HG03135 (cell line): ENCODE measurements at regions not wholly inside any gene's neighbourhood (a gene's known extent, or its start where the extent isn't known, plus 50 kb on each side); places are given as distances from the start of the nearest gene placed in this dataset.
"Not testable (repeated sequence)": the region's sequence is repeated elsewhere in the genome, so short reads cannot be mapped to it uniquely, and the experiment has no call there.

Source experiments
- ATAC-seq: cut with Tn5 transposase; IDR thresholded peaks from one replicate; pipeline ENCODE4 v1.9.1; 2021; ENCODE audit warnings: mild to moderate bottlenecking, moderate library complexity; ENCODE audit not compliant: unreplicated experiment

GRCh38 chr11:134949121-134950090 lies 537.4 kb upstream of the B3GAT1 start:
- ATAC-seq, result no peak

- no peak for ATAC-seq
Observed at GRCh38 chr11:134947556-134947955, 535.5 kb upstream of the B3GAT1 start.

- no peak for ATAC-seq
Observed at GRCh38 chr11:134945993-134946392, 534.0 kb upstream of the B3GAT1 start.

DNA sequence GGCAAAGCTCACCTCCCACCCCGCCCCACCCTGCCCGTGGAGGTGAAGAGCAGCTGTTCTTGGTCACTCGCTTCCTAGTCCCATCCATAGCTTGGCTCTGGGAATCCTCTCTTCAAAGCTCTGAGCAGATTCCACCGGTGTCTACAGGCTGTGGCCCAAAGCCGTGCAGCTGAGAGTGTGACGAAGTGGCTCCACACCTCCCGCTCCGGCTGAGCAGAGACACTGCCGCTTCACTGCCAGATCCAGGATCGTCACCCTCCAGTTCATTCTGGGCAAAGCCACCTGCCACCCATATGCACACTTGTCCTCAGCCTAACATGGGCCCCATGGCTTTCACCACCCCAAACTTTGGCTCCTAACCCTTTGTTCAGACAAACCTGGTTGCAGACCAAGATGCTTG lies 532.9 kb upstream of the B3GAT1 start:
- ATAC-seq, result no peak

GRCh38 chr11:134944131-134944530 lies 532.1 kb upstream of the B3GAT1 start:
- ATAC-seq, result no peak

- ATAC-seq, result no peak
Observed at GRCh38 chr11:134943544-134943943, 531.5 kb upstream of the B3GAT1 start.

GRCh38 chr11:134942681-134943080 lies 530.6 kb upstream of the B3GAT1 start:
- ATAC-seq, result no peak

GRCh38 chr11:134941936-134942600 lies 530.0 kb upstream of the B3GAT1 start:
- ATAC-seq, result not testable (repeated sequence)

GRCh38 chr11:134941326-134941725 lies 529.3 kb upstream of the B3GAT1 start:
- no peak for ATAC-seq

DNA sequence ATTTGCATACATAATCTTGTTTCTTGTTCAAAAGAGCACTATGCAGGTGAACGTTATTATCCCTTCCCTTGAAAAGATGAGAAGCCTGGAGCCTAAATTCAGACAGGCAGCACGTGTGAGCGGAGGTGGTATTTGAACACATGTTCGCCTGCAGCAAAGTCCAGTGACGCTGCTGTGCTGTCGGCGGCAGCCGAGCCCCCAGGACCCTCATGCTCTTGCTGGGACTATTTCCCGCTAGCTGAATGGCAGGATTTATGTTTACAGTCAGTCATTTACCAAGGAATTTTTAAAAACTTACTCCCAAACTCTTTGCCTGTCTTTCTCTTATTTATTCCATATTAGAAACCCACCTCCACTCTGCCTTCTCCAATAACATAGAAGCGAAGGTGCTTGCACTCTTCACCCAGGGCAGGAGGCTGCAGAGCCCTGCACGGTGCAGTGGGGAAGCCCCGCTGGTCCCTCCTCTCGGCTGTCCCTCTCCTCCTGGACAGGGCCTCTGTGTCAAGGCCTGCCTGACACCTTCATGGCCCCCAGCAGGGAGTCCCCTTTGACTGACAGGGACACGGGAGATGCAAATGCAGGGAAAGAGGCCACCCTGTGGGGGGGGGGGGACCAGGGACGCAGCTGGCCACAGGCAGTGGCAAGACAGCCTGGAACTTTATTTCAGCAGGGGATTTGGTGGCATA lies 528.5 kb upstream of the B3GAT1 start:
- no peak for ATAC-seq

GRCh38 chr11:134939905-134940304 lies 527.9 kb upstream of the B3GAT1 start:
- ATAC-seq, result no peak

DNA sequence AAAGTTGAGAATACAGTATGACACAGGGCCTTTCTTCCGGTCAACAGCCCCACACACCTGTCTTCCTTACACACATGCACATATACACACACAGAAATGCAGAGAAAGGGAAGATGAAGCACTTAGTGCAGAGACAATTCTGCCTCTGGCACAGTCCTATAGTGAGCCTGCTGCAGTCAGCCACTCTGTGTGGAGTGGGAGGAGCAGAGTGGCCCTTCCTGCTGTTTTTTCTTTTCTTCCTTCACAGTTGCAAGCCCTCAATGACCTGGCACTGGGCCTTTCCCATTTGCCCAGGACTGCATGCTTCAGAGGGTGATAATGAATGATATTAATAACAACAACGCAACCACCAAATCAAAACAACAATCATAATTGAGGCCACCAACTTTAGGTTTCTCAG lies 527.0 kb upstream of the B3GAT1 start:
- ATAC-seq, result no peak

- no peak for ATAC-seq
Observed at GRCh38 chr11:134938212-134938611, 526.2 kb upstream of the B3GAT1 start.

DNA sequence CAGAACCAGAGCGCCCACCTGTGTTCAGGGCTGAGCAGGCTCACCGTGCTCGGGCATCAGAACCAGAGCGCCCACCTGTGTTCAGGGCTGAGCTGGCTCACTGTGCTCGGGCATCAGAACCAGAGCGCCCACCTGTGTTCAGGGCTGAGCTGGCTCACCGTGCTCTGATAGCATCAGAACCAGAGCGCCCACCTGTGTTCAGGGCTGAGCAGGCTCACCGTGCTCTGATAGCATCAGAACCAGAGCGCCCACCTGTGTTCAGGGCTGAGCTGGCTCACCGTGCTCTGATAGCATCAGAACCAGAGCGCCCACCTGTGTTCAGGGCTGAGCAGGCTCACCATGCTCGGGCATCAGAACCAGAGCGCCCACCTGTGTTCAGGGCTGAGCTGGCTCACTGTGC lies 525.2 kb upstream of the B3GAT1 start:
- ATAC-seq, result not testable (repeated sequence)

- ATAC-seq, result no peak
Observed at GRCh38 chr11:134932761-134933160, 520.7 kb upstream of the B3GAT1 start.

DNA sequence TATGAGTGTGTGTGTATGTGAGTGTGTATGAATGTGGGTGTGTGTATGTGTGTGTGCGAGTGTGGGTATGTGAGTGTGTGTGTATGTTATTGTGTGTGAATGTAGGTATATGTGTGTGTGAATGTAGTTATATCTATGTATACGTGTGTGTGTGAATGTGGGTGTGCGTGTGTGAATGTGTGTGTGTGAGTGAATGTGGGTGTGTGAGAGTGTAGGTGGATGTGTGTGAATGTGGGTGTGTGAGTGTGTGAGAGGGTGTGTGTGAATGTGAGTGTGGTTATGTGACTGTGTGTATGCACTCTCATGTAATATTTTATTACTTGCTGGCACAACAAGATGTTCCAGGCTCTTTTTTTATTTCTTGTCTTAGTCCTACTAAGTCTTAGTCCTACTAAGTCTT lies 513.4 kb upstream of the B3GAT1 start:
- no peak for ATAC-seq

DNA sequence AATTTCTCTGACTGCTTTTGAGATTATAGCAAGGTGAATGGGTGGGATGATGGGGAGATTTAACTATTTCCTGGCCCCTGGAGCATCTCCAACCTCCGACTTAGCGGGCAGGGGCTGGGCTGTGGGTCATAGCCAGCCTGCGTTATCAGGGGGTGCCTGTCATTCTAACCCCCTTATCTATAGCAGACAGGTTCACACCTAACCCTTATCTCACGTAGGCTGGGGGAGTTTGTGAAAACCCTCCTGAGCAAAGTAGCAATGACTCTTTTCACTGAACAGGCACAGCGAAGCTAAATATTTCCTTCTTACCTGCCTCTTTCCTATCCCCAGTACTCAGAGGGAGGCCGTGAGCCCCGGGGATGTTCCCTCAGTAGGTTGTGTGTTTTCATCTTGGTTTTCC lies 511.4 kb upstream of the B3GAT1 start:
- no peak for ATAC-seq

DNA sequence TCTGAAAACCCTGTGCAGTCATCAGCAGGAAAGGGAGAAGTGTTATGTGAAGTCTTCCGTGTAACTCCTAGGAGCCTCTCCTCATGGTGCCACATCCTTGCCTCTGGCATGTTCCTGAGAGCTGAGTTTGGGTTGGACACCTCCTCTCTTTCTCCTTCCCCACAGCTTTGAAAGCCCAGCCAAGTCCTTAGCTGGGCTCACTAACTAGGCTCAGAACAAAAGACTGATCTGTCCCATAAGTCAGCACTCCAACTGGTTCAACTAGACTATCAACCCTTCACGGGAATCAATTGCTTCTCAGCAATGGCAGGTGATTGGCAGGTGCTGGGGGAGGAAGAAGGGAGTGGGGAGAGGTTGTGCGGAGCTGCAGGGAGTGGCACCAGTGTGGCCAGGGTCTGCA lies 509.9 kb upstream of the B3GAT1 start:
- ATAC-seq, result no peak

DNA sequence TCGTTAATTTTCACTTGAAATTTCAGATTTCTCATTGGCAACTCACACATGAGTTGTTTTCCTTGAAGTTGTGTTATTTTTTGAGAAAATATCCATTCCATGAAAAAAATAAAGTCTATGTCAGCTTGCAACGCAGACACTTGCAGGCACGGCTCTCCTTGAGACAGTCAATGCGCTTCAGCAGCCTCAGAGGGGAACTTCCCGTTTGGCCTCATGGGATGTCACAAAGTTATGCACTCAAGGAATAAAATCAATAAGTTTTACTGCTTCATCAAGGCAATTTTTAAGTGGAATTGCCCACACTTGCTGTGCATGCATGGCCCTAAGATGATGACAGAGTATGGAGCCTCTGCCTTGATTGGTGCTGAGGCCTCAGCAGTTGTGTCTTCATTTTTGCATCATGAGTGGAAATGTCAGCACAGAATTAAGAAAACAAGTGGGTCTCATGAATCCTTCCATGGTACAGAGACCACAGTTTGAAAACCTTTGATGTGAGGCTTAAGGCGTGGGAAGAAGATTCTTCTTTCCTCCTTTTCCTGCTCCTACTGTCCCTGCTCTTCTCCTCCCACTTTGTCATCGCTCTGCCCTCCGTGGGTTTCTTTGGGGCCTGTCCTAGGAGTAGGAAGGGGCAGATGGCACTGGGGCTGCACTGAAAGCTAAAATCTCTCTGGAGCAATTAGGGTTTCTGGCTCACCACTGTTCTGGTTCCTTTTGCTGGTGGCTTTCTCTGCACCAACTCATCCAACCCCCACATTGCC lies 509.0 kb upstream of the B3GAT1 start:
- no peak for ATAC-seq

- no peak for ATAC-seq
Observed at GRCh38 chr11:134916421-134917213, 504.6 kb upstream of the B3GAT1 start.
